ENCODE measurements at regions not wholly inside any gene's neighbourhood (a gene's known extent, or its start where the extent isn't known, plus 50 kb on each side); places are given as distances from the start of the nearest gene placed in this dataset.

- no peak for TF ChIP-seq POLR2AphosphoS5 (IDR thresholded peaks at IDR 0.05)
- TF ChIP-seq CTCF (IDR thresholded peaks at IDR 0.05), result no peak
Measured at GRCh38 chr17:70678889-70679288, 509.6 kb downstream of the KCNJ2 start.
